Spleen (tissue), 7 donors: ENCODE measurements at regions not wholly inside any gene's neighbourhood (a gene's known extent, or its start where the extent isn't known, plus 50 kb on each side); places are given as distances from the start of the nearest gene placed in this dataset.

Experiments
- POLR2A ChIP-seq, 3 donors: fragments of 450-650 bp; IDR thresholded peaks; one replicate each; pipeline ENCODE4 v1.5.1; 2017; ENCODE audit warnings: antibody characterized with exemption in 3 of 3, mild to moderate bottlenecking in 1 of 3
- TF ChIP-seq, protein P1 (sequence below), 11 experiments: fragments of 200-600 bp in 7 of 11; fragments of 450-650 bp in 4 of 11; sonication (generic) in 4 of 11; IDR thresholded peaks in 8 of 11; conservative IDR thresholded peaks in 3 of 11; 1 replicate in 7 of 11; 2 replicates in 4 of 11; pipeline versions ENCODE4 v1.4.0 to v1.8.0; 2016 to 2021; ENCODE audit warnings: antibody characterized with exemption in 11 of 11, inconsistent platforms in 4 of 11, mild to moderate bottlenecking in 1 of 11
- donor health status: DM: no; HTN: no; CAD: no; lungs with moderate emphysema.
- donor health status: DM: no; HTN: no; CAD: no.
- donor health status: DM: no; HTN: no; CAD: no.

DNA sequence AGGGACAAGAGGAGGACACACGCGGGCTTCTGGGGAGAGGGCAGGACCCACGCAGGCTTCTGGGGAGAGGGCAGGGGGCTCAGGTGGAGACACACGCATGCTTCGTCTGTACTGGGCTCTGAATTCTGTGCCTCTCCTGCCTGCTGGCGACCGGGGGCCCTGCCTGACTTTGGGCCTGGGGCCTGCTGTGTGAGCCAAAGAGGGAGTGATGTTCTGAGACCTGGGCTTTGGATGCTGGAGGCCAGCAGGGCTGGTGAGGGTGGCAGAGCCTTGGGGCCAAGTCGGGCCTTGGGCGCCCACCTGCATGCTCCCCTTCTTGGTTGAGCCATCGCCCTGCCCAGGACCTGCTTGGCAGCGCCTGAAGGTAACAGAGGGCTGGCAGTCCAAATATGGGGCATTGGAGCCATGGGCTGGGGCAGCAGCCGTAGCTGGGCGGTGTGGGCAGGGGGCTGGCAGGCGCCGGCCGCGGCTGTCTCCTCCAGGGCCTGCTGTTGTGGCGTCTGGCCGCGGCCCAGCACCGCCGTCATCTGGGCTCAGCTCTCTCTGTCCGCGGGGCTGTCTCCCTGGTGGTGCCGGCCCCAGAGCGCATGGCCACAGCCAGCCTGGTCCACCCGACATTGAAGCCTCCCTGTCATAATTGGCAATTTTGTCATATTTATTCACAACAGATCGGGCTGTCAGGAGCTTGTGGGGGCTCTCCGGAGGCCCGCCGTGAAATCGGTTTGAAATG lies 78.9 kb downstream of the UNCX start:
- TF ChIP-seq, protein P1, sequence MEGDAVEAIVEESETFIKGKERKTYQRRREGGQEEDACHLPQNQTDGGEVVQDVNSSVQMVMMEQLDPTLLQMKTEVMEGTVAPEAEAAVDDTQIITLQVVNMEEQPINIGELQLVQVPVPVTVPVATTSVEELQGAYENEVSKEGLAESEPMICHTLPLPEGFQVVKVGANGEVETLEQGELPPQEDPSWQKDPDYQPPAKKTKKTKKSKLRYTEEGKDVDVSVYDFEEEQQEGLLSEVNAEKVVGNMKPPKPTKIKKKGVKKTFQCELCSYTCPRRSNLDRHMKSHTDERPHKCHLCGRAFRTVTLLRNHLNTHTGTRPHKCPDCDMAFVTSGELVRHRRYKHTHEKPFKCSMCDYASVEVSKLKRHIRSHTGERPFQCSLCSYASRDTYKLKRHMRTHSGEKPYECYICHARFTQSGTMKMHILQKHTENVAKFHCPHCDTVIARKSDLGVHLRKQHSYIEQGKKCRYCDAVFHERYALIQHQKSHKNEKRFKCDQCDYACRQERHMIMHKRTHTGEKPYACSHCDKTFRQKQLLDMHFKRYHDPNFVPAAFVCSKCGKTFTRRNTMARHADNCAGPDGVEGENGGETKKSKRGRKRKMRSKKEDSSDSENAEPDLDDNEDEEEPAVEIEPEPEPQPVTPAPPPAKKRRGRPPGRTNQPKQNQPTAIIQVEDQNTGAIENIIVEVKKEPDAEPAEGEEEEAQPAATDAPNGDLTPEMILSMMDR (IDR thresholded peaks at IDR 0.05 in 8 of 11, conservative IDR thresholded peaks at IDR 0.05 in 3 of 11) = no peak
- no peak for TF ChIP-seq POLR2A (IDR thresholded peaks at IDR 0.05)
